ENCODE measurements at regions not wholly inside any gene's neighbourhood (a gene's known extent, or its start where the extent isn't known, plus 50 kb on each side); places are given as distances from the start of the nearest gene placed in this dataset.
A peak's percentile ranks its signal among the peaks of the same experiment; 100 is the strongest.
"Not testable (repeated sequence)": the region's sequence is repeated elsewhere in the genome, so short reads cannot be mapped to it uniquely, and the experiment has no call there.

DNA sequence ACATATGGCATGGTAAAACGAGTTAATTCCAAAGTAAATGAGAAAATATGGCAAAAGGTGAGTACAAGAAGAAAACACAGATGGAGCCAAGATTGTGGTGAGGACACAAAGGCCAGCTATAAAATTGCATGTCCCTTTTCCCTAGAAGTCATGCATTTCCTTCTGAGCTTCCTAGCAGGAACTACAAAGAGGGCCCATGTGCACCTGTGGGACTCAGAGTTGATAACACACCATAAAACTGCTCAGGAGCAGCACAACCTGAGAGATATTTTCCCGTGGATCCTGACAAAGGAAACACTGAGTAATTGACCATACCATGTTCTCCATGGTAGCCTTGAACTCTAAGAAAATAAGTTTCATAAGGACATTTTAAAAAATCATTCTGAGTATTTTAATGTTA lies 228.3 kb downstream of the DLEU7 start:
- no peak for TF ChIP-seq Cebpa-rat (IDR thresholded peaks at IDR 0.05)
- Histone ChIP-seq H3K9ac (no peak overlapping the region), H4K20me1 (no peaks in the 10 kb centered on the region), H3K27ac (no peak overlapping the region), H3K9me3 (no peaks in the 10 kb centered on the region), H3K4me1 (peaks cover 29% of the 10 kb centered on the region), H3K4me2 (no peak overlapping the region), H3K27me3 (no peaks in the 10 kb centered on the region), H3K4me3 (no peak overlapping the region), H3K36me3 (no peaks in the 10 kb centered on the region)

DNA sequence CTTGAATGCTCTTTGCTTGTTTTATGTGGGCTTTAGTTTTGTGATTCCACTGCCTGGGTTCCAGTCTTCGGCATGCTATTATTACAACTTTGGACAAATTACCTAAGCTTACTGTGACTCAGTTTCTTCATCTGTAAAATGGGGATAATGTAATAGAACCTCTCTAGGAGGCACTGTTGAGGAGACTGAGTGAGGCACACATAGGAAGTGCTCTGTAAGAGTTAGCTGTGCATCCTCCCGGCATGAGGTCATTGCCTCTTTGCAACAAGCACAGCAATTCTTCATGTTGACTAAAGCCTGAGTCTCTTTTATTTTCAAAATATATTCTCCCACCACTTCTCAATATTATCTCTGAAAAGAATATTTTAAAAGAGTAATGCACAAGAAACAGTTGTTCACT lies 227.4 kb downstream of the DLEU7 start:
- Histone ChIP-seq H3K9me3 (no peaks in the 10 kb centered on the region), H3K4me2 (no peak overlapping the region), H3K27me3 (no peaks in the 10 kb centered on the region), H4K20me1 (no peaks in the 10 kb centered on the region), H3K9ac (no peak overlapping the region), H3K36me3 (no peaks in the 10 kb centered on the region), H3K27ac (no peak overlapping the region), H3K4me3 (no peak overlapping the region), H3K4me1 (peaks cover 23% of the 10 kb centered on the region)
- TF ChIP-seq Cebpa-rat (IDR thresholded peaks at IDR 0.05): no peak

DNA sequence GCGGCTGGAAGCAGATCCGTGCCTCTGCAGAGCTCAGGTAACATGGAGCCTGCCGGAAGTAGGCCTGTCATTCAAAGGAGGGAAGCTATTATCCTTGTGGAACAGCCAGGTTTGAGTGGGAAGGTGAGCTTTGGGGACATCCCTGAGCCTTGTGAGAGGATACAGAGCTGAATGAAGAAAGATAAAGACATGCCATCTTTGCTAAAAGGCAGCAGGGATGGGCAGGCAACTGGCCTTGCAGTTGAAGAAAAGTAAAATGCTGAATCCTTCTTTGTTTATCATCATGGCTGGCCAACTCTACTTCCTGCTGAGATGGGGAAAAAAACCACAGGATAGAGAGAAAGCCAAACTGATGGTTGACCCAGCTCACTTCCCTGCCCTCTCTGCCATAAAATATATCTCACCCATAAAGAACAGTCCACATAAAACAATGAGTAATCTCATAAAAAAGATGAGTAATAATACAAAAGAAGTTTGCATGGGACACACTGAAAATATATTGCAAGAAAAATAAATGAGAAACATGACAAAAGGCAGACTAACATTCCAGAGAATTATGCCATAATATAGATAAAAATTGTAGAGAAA lies 226.3 kb downstream of the DLEU7 start:
- Histone ChIP-seq H3K4me2 (peak overlapping the region; percentile 69), H3K4me1 (peaks cover 16% of the 10 kb centered on the region)

DNA sequence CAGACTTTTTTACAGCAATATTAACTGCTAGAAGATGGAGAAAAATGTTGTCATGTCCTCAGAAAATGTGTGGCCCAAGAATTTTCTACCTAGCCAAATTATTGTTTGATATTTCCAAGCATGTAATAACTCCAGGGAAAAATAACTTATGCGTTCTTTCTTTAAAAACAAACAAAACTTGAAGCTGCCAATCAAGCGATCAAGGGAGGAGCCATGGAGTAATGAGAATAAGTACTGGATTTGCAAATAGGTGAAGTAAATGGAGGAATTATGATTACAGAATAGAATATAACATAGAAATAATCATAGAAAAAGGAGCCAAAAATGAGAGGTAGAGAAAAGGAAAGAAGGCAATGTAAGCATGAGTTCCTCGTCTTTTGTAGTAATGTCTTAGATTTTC lies 225.3 kb downstream of the DLEU7 start:
- Histone ChIP-seq H3K9ac (no peak overlapping the region), H3K4me1 (peaks cover 16% of the 10 kb centered on the region), H3K4me2 (no peak overlapping the region), H3K27me3 (no peaks in the 10 kb centered on the region), H3K36me3 (no peaks in the 10 kb centered on the region), H4K20me1 (no peaks in the 10 kb centered on the region), H3K4me3 (no peak overlapping the region), H3K9me3 (no peaks in the 10 kb centered on the region), H3K27ac (no peak overlapping the region)
- no peak for TF ChIP-seq Cebpa-rat (IDR thresholded peaks at IDR 0.05)

More for the DNA sequence above, 226.3 kb downstream of the DLEU7 start:
- Histone ChIP-seq H3K36me3 (no peaks in the 10 kb centered on the region), H3K9ac (no peak overlapping the region), H3K9me3 (no peaks in the 10 kb centered on the region), H3K27ac (peak overlapping the region; percentile 44; the same call in 1 of the 2 replicates), H3K4me3 (no peak overlapping the region), H3K27me3 (no peaks in the 10 kb centered on the region), H4K20me1 (no peaks in the 10 kb centered on the region)
- TF ChIP-seq Cebpa-rat (IDR thresholded peaks at IDR 0.05): no peak

DNA sequence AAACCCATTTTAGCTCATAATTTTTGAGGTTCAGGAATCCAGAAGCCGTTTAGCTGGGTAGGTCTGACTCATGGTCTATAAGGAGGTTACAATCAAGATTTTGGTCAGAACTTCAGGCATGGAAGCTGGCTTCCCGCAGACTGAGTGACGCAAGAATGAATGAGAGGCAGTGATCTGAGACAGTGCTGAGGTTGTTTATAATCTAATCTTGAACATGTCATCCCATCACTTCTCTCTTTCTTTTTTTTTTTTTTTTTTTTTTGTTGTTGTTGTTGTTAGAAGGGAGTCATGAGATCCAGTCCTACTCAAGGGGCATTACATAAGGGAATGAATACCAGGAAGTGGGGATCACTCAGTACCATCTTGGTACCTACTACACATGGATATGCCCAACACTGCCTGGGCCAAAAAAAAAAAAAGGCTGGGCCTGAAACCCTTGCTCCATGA lies 217.4 kb downstream of the DLEU7 start:
- Histone ChIP-seq H4K20me1 (no peaks in the 10 kb centered on the region), H3K4me3 (no peak overlapping the region), H3K36me3 (no peaks in the 10 kb centered on the region), H3K9me3 (no peaks in the 10 kb centered on the region), H3K4me1 (no peaks in the 10 kb centered on the region), H3K4me2 (no peak overlapping the region), H3K27ac (no peak overlapping the region), H3K9ac (no peak overlapping the region), H3K27me3 (no peaks in the 10 kb centered on the region)
- TF ChIP-seq Cebpa-rat (IDR thresholded peaks at IDR 0.05): no peak

DNA sequence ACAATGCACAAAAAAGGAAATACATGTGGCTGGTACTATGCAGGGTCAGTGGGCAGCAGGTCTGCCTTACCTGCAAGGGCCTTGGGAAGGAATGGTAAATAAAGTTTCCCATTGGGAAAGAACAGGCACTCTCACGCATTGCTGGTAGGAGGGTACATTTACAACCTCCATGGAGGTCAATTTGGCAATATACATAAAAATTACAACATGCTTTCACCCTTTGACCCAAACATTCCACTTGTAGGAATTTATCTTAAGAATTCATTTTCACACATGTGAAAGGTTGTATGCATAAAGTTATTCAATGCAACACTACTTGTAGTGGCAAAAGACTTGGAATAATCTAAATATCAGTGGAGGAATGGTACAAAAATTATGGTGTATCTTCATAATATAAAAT lies 216.4 kb downstream of the DLEU7 start:
- TF ChIP-seq Cebpa-rat (IDR thresholded peaks at IDR 0.05): no peak
- no peaks in the 10 kb centered on the region for H4K20me1 ChIP-seq
- no peak overlapping the region for H3K4me2 ChIP-seq
- no peak overlapping the region for H3K27ac ChIP-seq
- no peaks in the 10 kb centered on the region for H3K36me3 ChIP-seq
- no peaks in the 10 kb centered on the region for H3K27me3 ChIP-seq
- H3K4me3 ChIP-seq: no peak overlapping the region
- H3K9ac ChIP-seq: no peak overlapping the region
- H3K4me1 ChIP-seq: no peaks in the 10 kb centered on the region
- no peaks in the 10 kb centered on the region for H3K9me3 ChIP-seq

DNA sequence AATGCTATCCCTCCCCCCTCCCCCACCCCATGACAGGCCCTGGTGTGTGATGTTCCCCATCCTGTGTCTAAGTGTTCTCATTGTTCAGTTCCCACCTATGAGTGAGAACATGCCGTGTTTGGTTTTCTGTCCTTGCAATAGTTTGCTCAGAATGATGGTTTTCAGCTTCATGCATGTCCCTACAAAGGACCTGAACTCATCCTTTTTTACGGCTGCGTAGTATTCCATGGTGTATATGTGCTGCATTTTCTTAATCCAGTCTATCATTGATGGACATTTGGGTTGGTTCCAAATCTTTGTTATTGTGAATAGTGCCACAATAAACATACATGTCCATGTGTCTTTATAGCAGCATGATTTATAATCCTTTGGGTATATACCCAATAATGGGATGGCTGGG lies 215.0 kb downstream of the DLEU7 start:
- not testable (repeated sequence) for H3K4me1 ChIP-seq, H3K4me3 ChIP-seq, H4K20me1 ChIP-seq, H3K36me3 ChIP-seq, H3K9ac ChIP-seq, H3K27ac ChIP-seq, H3K27me3 ChIP-seq, H3K4me2 ChIP-seq, H3K9me3 ChIP-seq

DNA sequence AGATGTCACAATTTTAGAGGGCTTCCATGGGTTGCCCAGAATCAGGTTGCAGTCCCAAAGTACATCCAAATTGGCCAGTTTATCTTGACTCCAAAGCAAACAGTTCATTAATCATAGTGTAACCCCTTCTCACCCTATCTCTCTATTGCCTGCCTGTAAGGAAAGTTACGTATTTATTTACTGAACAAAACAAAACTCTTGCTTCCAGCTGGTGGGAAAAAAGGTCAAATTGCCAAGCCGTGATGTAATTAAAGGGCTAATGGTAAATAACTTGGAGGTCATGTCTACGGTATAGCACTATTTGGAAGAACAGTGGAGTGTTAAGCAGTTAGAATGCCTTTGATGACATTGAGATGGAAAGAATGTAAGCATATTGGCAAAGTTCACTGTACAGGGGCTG lies 214.0 kb downstream of the DLEU7 start:
- Histone ChIP-seq H3K4me1 (no peaks in the 10 kb centered on the region), H3K27ac (no peak overlapping the region), H3K4me3 (no peak overlapping the region)

DNA sequence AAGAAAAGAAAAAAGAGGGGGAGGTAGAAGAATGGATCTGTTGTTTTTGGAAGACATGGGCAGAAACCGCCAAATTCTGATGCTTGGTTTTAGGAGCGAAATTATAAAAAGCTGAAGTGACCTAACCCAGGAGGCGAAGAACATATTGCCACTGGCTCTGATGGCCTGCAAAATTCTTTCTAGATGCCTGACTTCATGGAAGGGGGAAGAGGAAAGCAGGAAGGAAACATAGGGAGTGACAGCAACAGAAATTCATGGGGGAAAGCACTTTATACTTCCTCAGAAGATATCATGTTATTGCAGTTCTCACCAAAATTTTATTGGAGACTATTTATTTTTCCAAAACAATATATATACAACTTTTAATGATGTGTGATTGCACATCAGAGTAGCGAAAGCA lies 213.5 kb downstream of the DLEU7 start:
- no peak overlapping the region for H3K4me2 ChIP-seq
- H3K4me1 ChIP-seq: no peaks in the 10 kb centered on the region
- H3K27me3 ChIP-seq: no peaks in the 10 kb centered on the region
- H3K36me3 ChIP-seq: no peaks in the 10 kb centered on the region
- H3K4me3 ChIP-seq: no peak overlapping the region
- no peak overlapping the region for H3K27ac ChIP-seq
- H3K9ac ChIP-seq: no peak overlapping the region
- TF ChIP-seq Cebpa-rat (IDR thresholded peaks at IDR 0.05): no peak
- H4K20me1 ChIP-seq: no peaks in the 10 kb centered on the region
- H3K9me3 ChIP-seq: no peaks in the 10 kb centered on the region

More for the DNA sequence above, 214.0 kb downstream of the DLEU7 start:
- no peaks in the 10 kb centered on the region for H4K20me1 ChIP-seq
- H3K4me2 ChIP-seq: no peak overlapping the region
- no peaks in the 10 kb centered on the region for H3K9me3 ChIP-seq
- H3K9ac ChIP-seq: no peak overlapping the region
- TF ChIP-seq Cebpa-rat (IDR thresholded peaks at IDR 0.05): no peak
- no peaks in the 10 kb centered on the region for H3K36me3 ChIP-seq
- H3K27me3 ChIP-seq: no peaks in the 10 kb centered on the region

DNA sequence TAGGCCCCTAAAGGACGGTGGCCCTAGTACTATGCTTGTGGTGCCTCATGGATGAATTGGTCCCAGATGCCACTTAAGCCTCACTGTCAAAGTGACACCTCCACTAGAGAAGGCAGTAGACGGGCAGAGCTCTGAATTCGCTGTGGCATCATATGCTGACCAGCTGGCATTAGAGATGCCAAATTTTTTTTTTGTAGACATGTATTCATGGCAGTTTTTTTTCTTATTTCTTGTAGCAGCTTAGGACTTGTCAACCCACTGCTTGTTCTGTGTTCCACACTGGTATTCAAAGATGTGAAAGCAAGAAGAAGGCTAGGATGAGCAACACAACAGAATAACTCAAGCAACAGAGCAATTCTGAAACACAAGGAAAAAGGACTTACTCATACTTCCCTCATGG lies 212.5 kb downstream of the DLEU7 start:
- Histone ChIP-seq H3K4me1 (no peaks in the 10 kb centered on the region), H3K27me3 (no peaks in the 10 kb centered on the region), H3K36me3 (no peaks in the 10 kb centered on the region), H3K9ac (no peak overlapping the region), H3K4me3 (no peak overlapping the region), H3K4me2 (no peak overlapping the region), H3K27ac (no peak overlapping the region), H4K20me1 (no peaks in the 10 kb centered on the region), H3K9me3 (no peaks in the 10 kb centered on the region)
- no peak for TF ChIP-seq Cebpa-rat (IDR thresholded peaks at IDR 0.05)

DNA sequence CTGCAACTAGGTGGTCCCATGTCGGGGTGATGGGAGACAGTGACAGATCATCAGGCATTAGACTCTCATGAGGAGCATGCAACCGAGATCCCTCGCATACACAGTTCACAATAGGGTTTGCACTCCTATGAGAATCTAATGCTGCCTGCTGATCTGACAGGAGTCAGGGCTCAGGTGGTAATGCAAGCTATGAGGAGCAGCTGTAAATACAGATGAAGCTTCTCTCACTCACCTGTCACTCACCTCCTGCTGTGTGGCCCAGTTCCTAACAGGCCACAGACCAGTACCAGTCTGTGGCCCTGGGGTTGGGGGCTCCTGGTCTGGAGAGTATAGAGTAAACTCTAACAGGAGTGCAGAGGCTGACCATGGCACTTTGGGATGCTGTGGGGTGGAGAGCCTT lies 209.2 kb downstream of the DLEU7 start:
- no peak for TF ChIP-seq Cebpa-rat (IDR thresholded peaks at IDR 0.05)
- no peak overlapping the region for H3K27ac ChIP-seq
- H3K9ac ChIP-seq: no peak overlapping the region
- no peak overlapping the region for H3K4me2 ChIP-seq
- H3K4me1 ChIP-seq: no peaks in the 10 kb centered on the region
- H3K4me3 ChIP-seq: no peak overlapping the region
- no peaks in the 10 kb centered on the region for H3K27me3 ChIP-seq
- H3K36me3 ChIP-seq: no peaks in the 10 kb centered on the region
- no peaks in the 10 kb centered on the region for H4K20me1 ChIP-seq
- H3K9me3 ChIP-seq: no peaks in the 10 kb centered on the region

All from BLaER1 (cell line).